Calu3 (cell line): ENCODE measurements at regions not wholly inside any gene's neighbourhood (a gene's known extent, or its start where the extent isn't known, plus 50 kb on each side); places are given as distances from the start of the nearest gene placed in this dataset.

Source experiments
- BruUV-seq: library from RNA; stranded (reverse); fragments of 400-500 nt; replicated peaks from 2 replicates; lab custom pipeline; 2021; lab: Mats Ljungman, UMichigan
- CTCF ChIA-PET: fragments of 300-600 bp; sonication (Branson Sonifier 250); formaldehyde crosslinking; loops from one replicate; lab custom pipeline; 2022; ENCODE audit warnings: antibody characterized with exemption; lab: Charles Lee
- DNase-seq: peaks from one replicate; pipeline ENCODE4 v3.0.0; 2022
- H3K27ac Mint-ChIP-seq: one replicate; pipeline ENCODE4 v1.8.0; 2022; ENCODE audit warnings: mixed read lengths; ENCODE audit not compliant: unreplicated experiment
- H3K27me3 Mint-ChIP-seq: one replicate; pipeline ENCODE4 v1.8.0; 2022; ENCODE audit warnings: mixed read lengths; ENCODE audit not compliant: unreplicated experiment
- H3K36me3 Mint-ChIP-seq: one replicate; pipeline ENCODE4 v1.8.0; 2022; ENCODE audit warnings: mild to moderate bottlenecking, moderate library complexity, mixed read lengths; ENCODE audit not compliant: insufficient read depth, unreplicated experiment
- H3K4me1 Mint-ChIP-seq: one replicate; pipeline ENCODE4 v1.8.0; 2022; ENCODE audit warnings: mild to moderate bottlenecking, low read depth, mixed read lengths; ENCODE audit not compliant: unreplicated experiment
- H3K4me3 Mint-ChIP-seq: one replicate; pipeline ENCODE4 v1.8.0; 2022; ENCODE audit warnings: mild to moderate bottlenecking, low read depth, moderate library complexity, mixed read lengths; ENCODE audit not compliant: unreplicated experiment
- H3K9me3 Mint-ChIP-seq: one replicate; pipeline ENCODE4 v1.8.0; 2022; ENCODE audit warnings: low read depth, mixed read lengths; ENCODE audit not compliant: unreplicated experiment
- CTCF ChIP-seq: fragments of 200-600 bp; IDR thresholded peaks from one replicate; pipeline ENCODE4 v1.8.0; 2022; ENCODE audit warnings: antibody characterized with exemption; ENCODE audit not compliant: unreplicated experiment
- intact Hi-C: fragments of 100-400 bp; cut with micrococcal nuclease; formaldehyde crosslinking; loops from one replicate; pipeline ENCODE4 v1.10.0; 2022; ENCODE audit not compliant: unreplicated experiment

DNA sequence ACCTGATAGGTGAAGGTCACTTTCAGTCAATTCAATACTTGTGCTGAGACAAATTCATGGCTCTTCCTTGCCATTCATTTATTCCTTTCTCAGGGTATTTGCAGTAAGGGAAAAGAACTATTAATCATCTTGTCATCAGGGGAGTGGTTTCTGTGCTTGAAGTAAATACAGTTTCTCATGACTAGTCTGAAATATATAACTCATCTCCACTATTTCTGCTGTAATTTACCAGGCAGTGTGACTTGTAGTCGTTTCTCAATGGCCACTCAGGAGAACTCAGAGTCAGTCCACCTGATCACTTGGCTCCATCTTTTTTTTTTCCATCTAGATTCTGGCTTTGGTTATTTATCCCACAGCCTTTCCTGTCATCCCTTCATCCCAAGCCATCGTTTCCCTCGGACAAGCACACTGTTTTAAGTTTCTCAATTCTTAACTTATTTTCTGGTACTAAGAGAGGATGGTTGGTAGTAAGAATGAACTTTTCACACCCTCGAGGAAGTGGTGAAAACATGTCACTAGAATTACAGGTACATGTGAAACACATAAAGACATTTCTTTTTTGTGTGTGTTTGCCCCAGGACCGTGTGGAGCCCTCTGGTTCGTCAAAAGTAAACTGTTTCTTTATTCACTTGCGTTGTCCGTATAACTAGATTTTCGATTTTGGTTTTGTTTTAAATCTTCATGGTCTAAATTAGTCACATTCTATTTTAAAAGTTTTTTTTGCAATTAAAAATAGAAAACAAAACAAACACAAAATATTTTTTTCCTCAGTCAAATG, 620.2 kb downstream of the ZBBX start:
- CTCF ChIA-PET, result no interaction called here
- no peaks in the 10 kb centered on the region for H3K36me3 Mint-ChIP-seq
- H3K27me3 Mint-ChIP-seq, result no peaks in the 10 kb centered on the region
- no peak for TF ChIP-seq CTCF
- no peak overlapping the region for H3K27ac Mint-ChIP-seq
- BruUV-seq, result no TSS peak
- H3K4me3 Mint-ChIP-seq, result no peak overlapping the region
- no peak for DNase-seq
- intact Hi-C loops, result no loop called here
- peaks cover 12% of the 10 kb centered on the region for H3K9me3 Mint-ChIP-seq
- no peaks in the 10 kb centered on the region for H3K4me1 Mint-ChIP-seq

- no peaks in the 10 kb centered on the region for H3K27me3 Mint-ChIP-seq
- H3K9me3 Mint-ChIP-seq, result peaks cover 11% of the 10 kb centered on the region
- no peak overlapping the region for H3K4me3 Mint-ChIP-seq
- intact Hi-C loops, result no loop called here
- DNase-seq, result peak; percentile 17
- H3K4me1 Mint-ChIP-seq, result peaks cover 10% of the 10 kb centered on the region
- TF ChIP-seq CTCF, result no peak
- H3K36me3 Mint-ChIP-seq, result no peaks in the 10 kb centered on the region
- H3K27ac Mint-ChIP-seq, result no peak overlapping the region
- CTCF ChIA-PET, result interaction anchor here (0.9 kb wide), 1 partner anchor 9 kb away, joined by 5 read pairs; no protein-coding TSS in a partner anchor
- no TSS peak for BruUV-seq
Measured at GRCh38 chr3:166752214-166752613, 627.9 kb downstream of the ZBBX start.

GRCh38 chr3:166743481-166744134, 636.5 kb downstream of the ZBBX start:
- H3K27me3 Mint-ChIP-seq, result no peaks in the 10 kb centered on the region
- CTCF ChIA-PET, result no interaction called here

DNA sequence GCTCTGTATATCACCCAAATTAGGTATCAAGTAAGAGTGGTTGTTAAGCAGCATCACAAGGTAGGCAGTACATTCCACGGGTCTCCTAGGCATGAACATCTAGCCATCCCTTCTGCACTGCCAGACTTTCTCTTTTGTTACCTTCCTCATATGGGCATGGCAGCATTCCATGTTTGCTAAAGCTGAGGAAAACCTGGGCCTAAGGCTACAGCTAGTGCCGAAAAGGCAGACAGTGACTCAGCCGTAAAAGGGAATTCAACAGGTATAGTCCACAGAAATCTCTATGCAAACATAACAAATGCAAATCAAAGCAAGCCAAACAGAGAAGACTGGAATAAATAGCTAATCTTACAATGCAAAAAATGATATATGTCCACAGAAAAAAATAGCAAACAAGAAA, 645.4 kb downstream of the ZBBX start:
- Mint-ChIP-seq H3K36me3 (no peaks in the 10 kb centered on the region), H3K4me3 (no peak overlapping the region), H3K27me3 (no peaks in the 10 kb centered on the region), H3K4me1 (no peaks in the 10 kb centered on the region), H3K27ac (no peak overlapping the region), H3K9me3 (no peaks in the 10 kb centered on the region)
- no TSS peak for BruUV-seq
- TF ChIP-seq CTCF, result no peak
- intact Hi-C loops, result no loop called here
- CTCF ChIA-PET, result no interaction called here
- DNase-seq, result no peak

More at GRCh38 chr3:166743481-166744134, 636.5 kb downstream of the ZBBX start:
- no TSS peak for BruUV-seq
- DNase-seq, result no peak
- Mint-ChIP-seq H3K9me3 (peaks cover 6% of the 10 kb centered on the region), H3K4me3 (no peak overlapping the region), H3K4me1 (no peaks in the 10 kb centered on the region), H3K27ac (no peak overlapping the region), H3K36me3 (no peaks in the 10 kb centered on the region)
- intact Hi-C loops, result no loop called here
- TF ChIP-seq CTCF, result no peak
